Left ventricle myocardium superior (tissue), 1 donor: ENCODE measurements at regions not wholly inside any gene's neighbourhood (a gene's known extent, or its start where the extent isn't known, plus 50 kb on each side); places are given as distances from the start of the nearest gene placed in this dataset.
"Not testable (repeated sequence)": the region's sequence is repeated elsewhere in the genome, so short reads cannot be mapped to it uniquely, and the experiment has no call there.

Source experiments
- ATAC-seq: fragments of 200-7000 bp; cut with Tn5 transposase; one replicate; pipeline ENCODE4 v1.9.1; 2020; ENCODE audit warnings: mild to moderate bottlenecking, moderate library complexity
- DNase-seq: peaks from one replicate; pipeline ENCODE4 v3.0.0-alpha.2; 2020
- intact Hi-C: fragments of 100-400 bp; cut with micrococcal nuclease; formaldehyde crosslinking; loops from one replicate; pipeline ENCODE4 v1.11.0; 2022
- donor health status: DM: no; HTN: yes; CAD: no; lungs with severe emphysema.

- intact Hi-C loops, result no loop called here
- ATAC-seq (peak; percentile 59), DNase-seq (peak; percentile 27)
Measured at GRCh38 chr5:121503111-121503840, 348.4 kb upstream of the FTMT start.

- DNase-seq, result no peak
- no peak for ATAC-seq
- intact Hi-C loops, result no loop called here
Measured at GRCh38 chr5:121516997-121517396, 334.7 kb upstream of the FTMT start.

- DNase-seq, result no peak
- ATAC-seq, result no peak
- intact Hi-C loops, result no loop called here
Measured at GRCh38 chr5:121525706-121526105, 326.0 kb upstream of the FTMT start.

- no peak for ATAC-seq
- no peak for DNase-seq
- intact Hi-C loops, result no loop called here
Measured at GRCh38 chr5:121526908-121527307, 324.8 kb upstream of the FTMT start.

GRCh38 chr5:121533814-121534213, 317.9 kb upstream of the FTMT start:
- intact Hi-C loops, result no loop called here
- no peak for DNase-seq
- peak; percentile 96 for ATAC-seq

- DNase-seq (no peak), ATAC-seq (no peak)
- intact Hi-C loops, result no loop called here
Measured at GRCh38 chr5:121550989-121551388, 300.7 kb upstream of the FTMT start.

- intact Hi-C loops, result no loop called here
- DNase-seq (no peak), ATAC-seq (no peak)
Measured at GRCh38 chr5:121559832-121560231, 291.9 kb upstream of the FTMT start.

- intact Hi-C loops, result no loop called here
- DNase-seq (no peak), ATAC-seq (no peak)
Measured at GRCh38 chr5:121572061-121572460, 279.6 kb upstream of the FTMT start.

GRCh38 chr5:121573721-121574382, 277.8 kb upstream of the FTMT start:
- DNase-seq (no peak), ATAC-seq (no peak)
- intact Hi-C loops, result no loop called here

GRCh38 chr5:121581588-121581987, 270.1 kb upstream of the FTMT start:
- DNase-seq, result no peak
- intact Hi-C loops, result no loop called here
- peak; percentile 78 for ATAC-seq

- no peak for DNase-seq
- intact Hi-C loops, result no loop called here
- no peak for ATAC-seq
Measured at GRCh38 chr5:121596882-121597281, 254.8 kb upstream of the FTMT start.

- no peak for DNase-seq
- intact Hi-C loops, result no loop called here
- ATAC-seq, result no peak
Measured at GRCh38 chr5:121608826-121609225, 242.9 kb upstream of the FTMT start.

GRCh38 chr5:121624035-121624434, 227.6 kb upstream of the FTMT start:
- intact Hi-C loops, result no loop called here
- ATAC-seq, result no peak
- no peak for DNase-seq

- intact Hi-C loops, result no loop called here
- ATAC-seq (no peak), DNase-seq (no peak)
Measured at GRCh38 chr5:121628783-121629182, 222.9 kb upstream of the FTMT start.

GRCh38 chr5:121630402-121630801, 221.3 kb upstream of the FTMT start:
- intact Hi-C loops, result no loop called here
- ATAC-seq, result no peak
- no peak for DNase-seq

GRCh38 chr5:121634946-121635345, 216.7 kb upstream of the FTMT start:
- DNase-seq, result no peak
- intact Hi-C loops, result no loop called here

GRCh38 chr5:121638126-121638525, 213.6 kb upstream of the FTMT start:
- ATAC-seq (no peak), DNase-seq (no peak)
- intact Hi-C loops, result no loop called here

More at GRCh38 chr5:121634946-121635345, 216.7 kb upstream of the FTMT start:
- ATAC-seq, result no peak

- no peak for DNase-seq
- no peak for ATAC-seq
- intact Hi-C loops, result no loop called here
Measured at GRCh38 chr5:121640298-121640697, 211.4 kb upstream of the FTMT start.

GRCh38 chr5:121658221-121658620, 193.5 kb upstream of the FTMT start:
- intact Hi-C loops, result no loop called here
- no peak for ATAC-seq
- DNase-seq, result no peak

- no peak for ATAC-seq
- no peak for DNase-seq
- intact Hi-C loops, result no loop called here
Measured at GRCh38 chr5:121660142-121660541, 191.5 kb upstream of the FTMT start.

GRCh38 chr5:121665542-121665941, 186.1 kb upstream of the FTMT start:
- DNase-seq, intact Hi-C loops, ATAC-seq: not testable (repeated sequence)
